Activated naive CD4-positive, alpha-beta T cell treated with Interleukin-2 at 50 U/mL for 16 hours (primary cell): ENCODE measurements at regions not wholly inside any gene's neighbourhood (a gene's known extent, or its start where the extent isn't known, plus 50 kb on each side); places are given as distances from the start of the nearest gene placed in this dataset.
"Not testable (repeated sequence)": the region's sequence is repeated elsewhere in the genome, so short reads cannot be mapped to it uniquely, and the experiment has no call there.

Experiments used
- DNase-seq: peaks from one replicate; pipeline ENCODE4 v3.0.0-alpha.2; 2020

- no peak for DNase-seq
Observed at GRCh38 chr5:106080535-106080934, 1590.2 kb downstream of the EFNA5 start.

GRCh38 chr5:106076655-106077054 lies 1594.1 kb downstream of the EFNA5 start:
- DNase-seq, result no peak

DNA sequence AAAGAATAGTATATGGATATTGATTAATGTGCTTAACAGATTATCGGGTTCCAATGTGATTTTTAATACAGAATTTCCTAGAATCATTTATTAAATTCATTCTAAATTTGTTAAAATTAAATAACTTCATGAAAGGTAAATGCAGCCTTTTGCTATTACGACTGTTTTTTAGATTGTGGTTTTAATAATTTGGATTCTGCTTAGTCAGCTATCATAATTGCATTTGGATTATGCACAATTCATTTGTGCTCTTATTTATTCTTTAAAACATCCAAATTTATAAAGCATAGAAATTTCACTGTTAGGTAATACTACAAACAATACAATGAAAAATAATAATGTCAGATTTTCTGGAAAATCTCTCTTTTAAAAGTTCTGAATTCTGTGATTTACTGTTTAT lies 1598.5 kb downstream of the EFNA5 start:
- no peak for DNase-seq

DNA sequence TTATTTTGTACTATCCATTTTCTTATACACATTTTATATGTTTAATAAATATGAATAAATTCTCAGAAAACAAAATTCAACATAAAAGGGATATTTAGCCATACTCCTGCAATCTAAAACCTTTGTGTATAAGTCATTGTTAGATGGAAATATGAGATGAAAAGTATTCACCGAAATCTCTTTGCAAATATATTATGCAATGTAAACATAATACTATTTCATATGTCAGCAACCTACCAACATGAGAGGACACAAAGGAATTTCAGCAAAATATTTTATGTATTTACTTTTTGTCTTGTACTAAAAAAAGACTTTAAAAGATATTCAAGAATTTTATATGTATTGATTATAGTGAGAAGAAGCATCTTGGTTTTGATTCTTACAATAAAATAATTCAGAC lies 1623.4 kb downstream of the EFNA5 start:
- no peak for DNase-seq

GRCh38 chr5:106032069-106032468 lies 1638.7 kb downstream of the EFNA5 start:
- not testable (repeated sequence) for DNase-seq

- DNase-seq, result no peak
Observed at GRCh38 chr5:106028314-106028713, 1642.4 kb downstream of the EFNA5 start.

- no peak for DNase-seq
Observed at GRCh38 chr5:106020894-106021293, 1649.8 kb downstream of the EFNA5 start.

- DNase-seq, result no peak
Observed at GRCh38 chr5:106019261-106019660, 1651.5 kb downstream of the EFNA5 start.

GRCh38 chr5:106017243-106017857 lies 1653.4 kb downstream of the EFNA5 start:
- no peak for DNase-seq

- no peak for DNase-seq
Observed at GRCh38 chr5:106014262-106014661, 1656.5 kb downstream of the EFNA5 start.

DNA sequence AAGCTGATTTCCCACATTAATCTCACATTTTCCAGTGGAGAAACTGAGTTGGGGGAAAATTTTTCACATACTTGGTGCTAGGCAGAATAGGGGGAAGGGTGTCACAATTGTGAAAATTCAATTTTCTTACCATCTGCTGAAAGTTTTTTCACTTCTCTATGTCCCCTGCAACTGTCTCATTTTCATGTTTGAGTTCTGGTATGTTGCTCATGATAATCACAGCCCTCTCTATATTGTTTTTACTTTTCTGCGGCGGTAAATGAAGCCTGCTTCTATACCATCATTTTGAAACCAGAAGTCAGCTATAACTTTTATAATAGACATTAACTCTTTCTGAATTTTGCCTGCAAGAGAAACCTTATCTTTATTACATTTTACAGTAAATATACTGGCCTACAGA lies 1664.5 kb downstream of the EFNA5 start:
- DNase-seq, result no peak

DNA sequence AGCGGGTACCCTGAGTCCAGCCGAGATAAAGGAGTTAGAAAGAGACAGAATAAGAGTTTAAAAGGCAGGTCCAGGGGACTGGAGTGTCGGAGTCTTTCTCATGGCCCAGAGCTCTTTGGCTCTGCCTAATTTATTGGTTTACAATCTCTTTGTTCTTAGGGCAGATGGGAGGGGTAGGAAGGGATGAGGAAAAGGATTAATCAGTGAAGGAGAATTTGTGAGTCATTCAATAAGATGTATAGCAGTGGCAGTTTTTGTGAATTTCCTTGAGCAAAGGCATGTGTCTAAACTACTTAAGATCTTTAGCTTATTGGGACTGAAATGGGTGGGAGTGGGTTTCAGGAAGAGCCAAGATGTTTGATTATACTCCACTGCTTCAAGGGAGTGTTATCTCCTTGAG lies 1671.7 kb downstream of the EFNA5 start:
- not testable (repeated sequence) for DNase-seq

- DNase-seq, result no peak
Observed at GRCh38 chr5:105993027-105993426, 1677.7 kb downstream of the EFNA5 start.

GRCh38 chr5:105982526-105982925 lies 1688.2 kb downstream of the EFNA5 start:
- no peak for DNase-seq

DNA sequence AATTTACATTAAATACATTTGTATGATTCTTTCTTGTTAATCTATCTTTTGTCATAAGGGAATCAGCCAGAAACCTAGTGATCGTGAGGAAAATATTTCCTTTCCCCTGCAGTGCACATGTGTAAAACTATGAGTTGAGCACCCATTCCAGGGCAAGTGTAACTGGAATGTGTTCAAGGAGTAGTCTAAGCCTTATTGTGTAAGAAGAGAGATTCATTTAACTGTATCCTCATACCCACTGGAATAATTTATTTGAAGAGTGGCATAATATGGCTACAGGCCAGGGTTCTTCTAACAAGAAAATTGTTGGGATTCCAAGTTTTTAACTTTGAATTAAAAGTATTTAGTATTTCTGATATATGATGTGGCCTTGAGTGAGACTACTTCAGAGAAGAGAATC lies 1692.7 kb downstream of the EFNA5 start:
- no peak for DNase-seq

DNA sequence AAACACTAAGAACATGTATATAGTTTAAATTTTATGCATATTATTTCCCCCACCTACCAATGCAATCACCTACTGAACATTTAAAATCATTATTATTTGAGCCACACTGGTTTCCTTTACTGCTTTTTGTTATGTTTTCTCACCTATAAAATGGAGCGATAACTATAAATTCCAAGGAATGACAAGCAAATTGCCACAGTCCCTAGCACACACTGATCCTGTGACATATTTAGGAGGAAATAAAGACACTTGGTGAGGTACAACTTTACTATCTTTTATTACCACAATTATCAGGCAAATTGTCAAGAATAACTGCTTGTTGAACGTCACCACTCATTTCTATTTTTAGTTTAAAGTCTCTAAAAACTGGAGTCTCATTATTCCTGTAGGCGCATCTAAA lies 1693.6 kb downstream of the EFNA5 start:
- DNase-seq, result no peak

GRCh38 chr5:105970919-105971318 lies 1699.8 kb downstream of the EFNA5 start:
- no peak for DNase-seq

DNA sequence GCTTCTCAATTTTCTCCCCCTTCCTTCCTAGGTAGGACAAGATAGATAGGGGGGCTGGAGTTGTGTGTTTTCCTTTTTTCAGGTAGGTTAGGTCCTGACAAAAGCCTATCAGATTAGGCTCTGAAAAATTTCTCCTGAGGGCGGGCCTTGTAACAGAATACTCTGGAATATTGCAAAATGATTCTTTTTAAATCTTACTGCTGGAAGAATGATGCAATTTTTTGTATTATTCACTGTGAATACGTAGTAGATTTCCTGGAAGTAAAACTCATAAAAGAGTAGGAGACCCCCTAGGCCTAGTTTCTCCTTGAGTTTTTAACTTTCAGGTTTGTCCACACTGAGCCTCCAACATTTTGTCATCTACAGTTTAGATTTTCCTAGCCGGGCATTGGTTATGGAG lies 1701.8 kb downstream of the EFNA5 start:
- DNase-seq, result no peak

DNA sequence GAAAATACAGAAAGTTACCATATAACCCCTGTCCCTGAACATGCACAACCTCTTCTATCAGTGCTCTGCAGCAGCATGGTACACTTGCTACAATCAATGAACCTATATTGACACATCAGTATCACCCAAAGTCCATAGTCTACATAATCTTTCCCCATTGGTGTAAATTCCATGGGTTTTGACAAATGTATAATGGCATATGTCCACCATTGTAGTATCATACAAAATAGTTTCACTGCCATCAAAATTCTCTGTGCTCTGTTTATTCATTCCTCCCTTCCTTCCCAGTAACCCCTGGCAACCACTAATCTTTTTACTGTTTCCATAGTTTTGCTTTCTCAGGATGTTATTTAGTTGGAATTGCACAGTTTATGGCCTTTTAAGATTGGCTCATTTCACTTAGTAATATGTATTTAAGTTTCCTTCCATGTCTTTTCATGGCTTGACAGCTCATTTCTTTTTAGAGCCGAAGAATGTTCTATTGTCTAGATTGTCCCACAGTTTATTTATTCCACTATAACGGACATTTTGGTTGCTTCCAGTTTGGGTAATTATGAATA lies 1707.0 kb downstream of the EFNA5 start:
- DNase-seq, result no peak

- no peak for DNase-seq
Observed at GRCh38 chr5:105961572-105961971, 1709.2 kb downstream of the EFNA5 start.

DNA sequence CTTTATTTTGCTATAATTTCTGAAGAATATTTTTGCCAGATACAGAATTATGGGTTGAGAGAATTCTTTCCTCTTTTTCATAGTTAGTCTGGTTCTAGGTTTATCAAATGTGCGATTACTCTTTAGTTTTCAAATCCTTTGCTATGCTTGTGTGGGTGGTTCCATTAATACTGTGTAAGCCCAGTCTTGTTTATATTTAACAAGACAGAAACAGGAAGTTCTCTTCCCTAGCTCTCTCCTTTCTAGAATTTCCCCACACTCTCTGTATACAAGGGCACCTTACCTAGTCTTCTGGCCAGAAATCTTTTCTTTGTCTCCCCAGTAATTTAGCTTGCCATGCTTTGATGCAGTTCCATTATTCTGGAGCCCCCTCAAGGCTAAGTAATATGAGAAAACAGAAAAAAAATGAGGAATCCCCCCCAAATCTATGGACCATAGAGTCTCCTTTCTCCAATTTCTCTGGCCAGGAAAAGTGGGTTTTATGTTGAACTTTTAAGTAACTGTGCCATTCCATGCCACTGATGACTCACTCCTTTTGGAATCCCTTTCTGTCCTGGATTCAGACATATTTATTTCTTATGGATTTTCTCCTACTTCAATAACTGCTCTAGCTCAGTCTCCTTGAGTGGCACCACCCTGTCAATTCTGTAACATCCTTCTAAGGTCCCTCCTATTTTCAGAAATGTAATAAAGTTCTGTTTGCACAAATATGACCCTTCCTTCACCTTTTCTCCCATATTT lies 1714.1 kb downstream of the EFNA5 start:
- DNase-seq, result no peak

DNA sequence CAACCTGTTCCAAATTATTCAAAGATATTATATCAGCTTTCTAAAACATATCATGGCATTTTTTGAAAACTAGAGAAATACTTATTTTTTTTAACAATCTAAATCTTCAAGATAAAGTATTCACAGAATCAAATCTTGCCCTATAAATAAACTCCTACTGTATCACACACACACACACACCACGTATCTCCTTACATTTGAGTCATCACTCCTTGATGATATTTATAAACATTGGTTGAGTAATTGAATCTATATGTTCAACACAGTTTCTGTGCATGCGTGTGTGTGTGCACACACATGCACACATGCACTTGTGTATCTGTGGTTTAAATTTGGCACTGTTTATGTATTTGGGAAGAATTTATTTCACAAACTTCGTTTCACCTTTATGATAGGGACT lies 1716.4 kb downstream of the EFNA5 start:
- no peak for DNase-seq

DNA sequence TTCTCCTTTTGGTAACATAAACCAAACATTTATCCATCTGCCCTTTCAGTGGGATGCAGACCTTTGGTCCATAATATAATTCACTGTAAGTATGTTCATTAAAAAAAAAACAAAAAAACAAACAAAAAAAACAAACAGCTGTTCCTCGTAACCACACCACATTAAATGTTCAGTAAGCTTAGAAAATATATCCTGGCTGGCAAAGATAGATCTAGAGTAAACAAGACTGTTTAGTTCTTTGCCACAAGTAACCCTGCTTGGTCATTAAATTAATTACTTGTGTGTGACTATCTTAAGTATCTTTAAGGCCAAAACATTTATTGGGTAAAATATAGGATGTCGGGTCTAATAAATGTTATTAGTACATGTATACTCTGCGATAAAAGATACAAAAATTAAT lies 1717.1 kb downstream of the EFNA5 start:
- DNase-seq, result no peak

DNA sequence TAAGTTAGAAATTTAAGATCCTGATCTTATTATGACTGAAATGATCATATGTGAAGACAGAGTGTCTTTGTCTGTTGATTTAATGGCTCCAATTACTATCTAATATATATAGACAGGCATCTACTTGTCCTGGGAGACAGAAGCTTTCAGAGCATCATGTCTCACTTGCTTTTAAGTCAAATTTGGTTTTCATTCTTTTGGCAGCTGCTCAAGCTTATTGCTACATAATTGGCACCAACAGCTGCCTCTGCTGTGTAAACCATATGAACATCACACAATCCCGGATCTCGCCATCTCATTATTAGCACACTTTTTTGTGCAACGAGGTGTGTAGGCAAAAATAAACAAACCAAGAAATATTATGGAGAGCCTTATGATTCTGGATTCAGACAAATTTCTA lies 1717.9 kb downstream of the EFNA5 start:
- no peak for DNase-seq

GRCh38 chr5:105947461-105947860 lies 1723.3 kb downstream of the EFNA5 start:
- no peak for DNase-seq
